Left renal cortex interstitium (tissue), 4 donors: ENCODE measurements at regions not wholly inside any gene's neighbourhood (a gene's known extent, or its start where the extent isn't known, plus 50 kb on each side); places are given as distances from the start of the nearest gene placed in this dataset.
A peak's percentile ranks its signal among the peaks of the same experiment; 100 is the strongest.

Experiments used
- DNase-seq, 4 donors: peaks; one replicate each; pipeline ENCODE4 v3.0.0-alpha.2; 2013; ENCODE audit warnings: low read depth in 4 of 4, low spot score in 2 of 4, missing footprints in 1 of 4

DNA sequence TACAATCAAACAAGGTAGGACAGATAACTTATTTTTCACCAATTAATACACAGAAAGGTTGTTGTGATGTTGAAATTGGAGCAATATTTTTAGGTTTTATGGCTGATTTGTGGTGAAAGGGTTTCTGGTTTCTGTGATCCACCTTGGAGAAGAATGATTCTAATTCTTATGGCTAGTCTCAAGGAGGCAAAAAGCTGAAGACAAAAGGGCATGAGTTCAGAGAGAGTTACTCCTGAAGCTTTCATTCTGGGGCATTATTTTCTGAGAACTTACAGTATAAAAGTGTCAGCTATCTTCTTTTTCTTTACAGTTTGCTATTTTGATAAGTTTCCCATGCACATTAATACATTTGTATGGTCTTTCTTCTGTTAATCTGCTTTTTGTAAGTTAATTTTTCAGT lies 372.4 kb upstream of the CCDC179 start:
- DNase-seq: no peak

DNA sequence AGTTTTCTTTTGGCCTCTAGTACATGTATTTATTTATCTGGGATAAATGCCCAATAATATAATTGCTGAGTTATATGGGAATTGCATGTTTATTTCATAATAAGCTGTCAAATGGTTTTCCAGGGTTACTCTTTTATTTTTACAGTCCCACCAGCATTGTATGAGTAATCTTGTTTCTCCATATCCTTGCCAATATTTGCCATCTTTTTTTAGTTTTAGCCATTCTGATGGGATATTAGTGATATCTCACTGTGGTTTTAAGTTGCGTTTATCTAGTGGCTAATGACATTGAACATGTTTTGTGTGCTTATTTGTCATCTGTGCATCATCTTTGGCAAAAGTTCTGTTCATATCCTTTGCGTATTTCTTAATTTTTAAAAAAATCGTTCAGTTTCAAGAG lies 372.8 kb upstream of the CCDC179 start:
- DNase-seq: no peak

DNA sequence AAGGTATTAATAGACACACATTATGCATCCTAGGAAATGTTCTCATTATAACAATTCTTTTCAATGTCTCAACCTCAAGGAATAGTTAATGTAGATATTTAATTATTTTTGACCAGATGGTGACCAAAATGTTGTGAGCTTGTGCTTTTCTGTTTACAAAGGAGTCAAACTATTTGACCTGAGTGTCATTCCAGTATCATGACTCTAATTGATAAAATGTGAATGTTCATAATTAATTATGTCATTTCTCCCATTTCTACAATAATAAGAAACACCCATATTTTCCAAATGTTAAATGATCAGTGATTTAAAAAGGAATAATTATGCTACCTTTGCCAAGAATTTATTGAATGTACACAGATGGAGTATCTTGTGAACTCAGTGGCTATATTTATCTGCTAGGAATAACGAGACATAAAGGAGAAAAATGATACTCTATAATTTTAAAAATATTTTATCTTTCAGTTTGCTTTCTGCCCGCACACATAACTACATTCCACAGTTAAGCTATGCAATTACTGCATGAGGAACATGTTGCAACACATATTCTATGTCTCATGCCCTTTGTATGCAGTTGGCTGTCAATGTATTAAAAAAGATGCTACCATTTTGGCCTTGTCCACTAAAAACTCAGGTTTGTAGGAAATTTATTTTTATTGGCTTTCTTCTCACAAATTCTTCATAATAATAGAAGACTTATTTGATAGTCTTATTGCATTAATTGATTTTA lies 376.7 kb upstream of the CCDC179 start:
- no peak for DNase-seq

DNA sequence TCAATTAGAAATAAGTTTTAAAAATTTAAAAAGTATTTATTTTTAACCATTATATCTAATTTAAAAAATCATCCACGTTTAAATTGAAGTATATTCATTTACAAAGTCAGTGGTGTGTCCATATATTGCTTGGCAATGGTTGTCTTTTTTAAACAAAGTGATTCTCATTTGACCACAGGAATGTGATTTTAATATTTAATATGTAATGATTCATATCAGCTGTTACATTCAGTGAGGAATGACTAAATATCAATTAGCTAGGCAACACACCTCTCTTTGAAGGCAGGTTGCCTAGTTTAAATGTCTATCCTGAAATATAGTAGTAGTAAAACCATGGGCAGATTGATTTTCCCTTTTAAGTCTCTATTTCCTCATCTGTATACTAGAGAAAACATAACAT lies 392.2 kb upstream of the CCDC179 start:
- DNase-seq: no peak

DNA sequence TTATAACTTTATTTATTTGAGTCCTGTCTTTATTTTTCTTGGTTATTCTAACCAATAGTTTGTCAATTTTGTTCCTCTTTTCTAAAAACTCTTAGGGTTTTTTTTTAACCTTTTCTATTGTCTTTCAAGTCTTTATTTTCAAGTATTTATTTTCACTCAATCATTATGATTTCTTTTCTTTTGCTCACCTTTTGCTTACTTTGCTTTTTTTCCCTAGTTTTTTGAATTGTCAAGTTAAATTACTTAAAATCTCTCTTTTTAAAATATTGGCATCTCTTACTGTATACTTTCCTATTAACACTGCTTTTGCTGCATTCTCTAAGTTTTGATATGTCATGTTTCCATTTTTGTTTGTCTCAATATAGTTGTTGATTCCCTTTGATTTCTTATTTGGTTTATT lies 396.8 kb upstream of the CCDC179 start:
- no peak for DNase-seq

DNA sequence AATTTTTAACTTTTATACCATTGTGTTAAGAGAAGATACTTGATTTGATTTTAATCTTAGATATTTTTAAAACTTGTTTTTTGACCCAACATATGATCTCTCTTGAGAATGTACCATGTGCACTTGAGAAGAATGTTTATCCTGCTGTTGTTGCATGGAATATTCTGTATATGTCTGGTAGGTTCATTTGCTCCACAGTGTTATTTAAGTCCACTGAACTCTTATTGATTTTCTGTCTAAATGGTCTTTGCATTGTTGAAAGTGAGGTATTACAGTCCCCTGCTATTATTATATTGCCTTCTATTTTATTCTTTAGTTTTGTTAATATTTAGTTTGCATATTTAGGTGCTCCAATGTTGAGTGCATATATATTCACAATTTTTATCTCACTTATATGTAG lies 397.3 kb upstream of the CCDC179 start:
- DNase-seq: no peak

DNA sequence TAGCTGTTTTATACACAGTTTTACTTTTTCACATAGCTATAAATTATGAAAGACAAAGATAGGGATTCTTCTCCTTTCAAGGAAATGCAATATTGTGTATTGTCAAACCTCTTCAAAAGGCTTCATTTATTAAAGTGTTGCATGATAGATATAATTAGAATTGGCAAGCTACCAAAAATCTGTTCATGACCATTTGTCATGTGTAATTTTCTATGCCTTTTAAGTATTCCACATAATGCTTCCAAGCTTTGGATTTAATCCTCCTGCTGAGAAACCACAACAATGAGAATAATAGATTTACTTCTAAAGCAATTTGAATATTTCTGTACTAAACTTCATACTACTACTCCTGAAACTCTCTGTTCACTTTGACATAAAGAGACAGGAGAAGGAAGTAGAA lies 403.2 kb upstream of the CCDC179 start:
- DNase-seq: no peak

DNA sequence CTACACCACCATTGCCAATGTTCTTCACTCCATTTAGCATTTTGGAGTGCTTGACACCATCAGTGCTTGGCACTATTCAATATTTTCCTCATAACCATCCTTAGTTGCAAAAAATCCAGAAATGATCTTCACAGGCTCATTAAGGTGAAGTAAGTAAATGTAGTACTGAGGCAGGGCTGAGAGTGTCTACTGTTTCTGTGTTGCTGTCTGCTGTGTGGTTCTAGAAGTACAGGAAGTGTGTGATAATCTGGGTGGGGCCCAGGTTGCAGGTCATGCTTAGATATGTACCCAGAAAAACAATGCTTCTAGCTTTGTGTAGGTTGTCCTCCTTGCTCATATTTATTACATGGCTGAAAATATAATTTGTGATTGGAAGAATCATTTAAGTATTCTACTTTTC lies 411.8 kb upstream of the CCDC179 start:
- no peak for DNase-seq

DNA sequence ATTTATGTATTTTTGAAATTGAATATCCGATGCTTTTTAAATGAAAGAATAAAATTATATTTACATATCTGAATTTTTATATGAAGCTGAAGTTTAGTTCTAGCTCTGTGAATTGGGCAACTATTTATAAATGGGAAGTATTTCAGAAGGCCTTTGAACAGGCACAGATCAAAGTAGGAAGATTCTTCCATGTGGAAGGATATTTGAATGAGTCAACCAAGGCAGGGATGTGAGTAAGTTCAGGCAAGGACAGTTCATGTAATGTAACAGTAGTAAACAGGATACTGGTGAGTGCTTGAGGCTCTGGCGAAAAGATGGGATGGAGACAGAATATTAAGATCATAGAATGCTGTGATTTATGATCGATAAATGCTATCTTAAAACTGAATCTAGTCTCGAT lies 417.8 kb upstream of the CCDC179 start:
- DNase-seq: no peak

DNA sequence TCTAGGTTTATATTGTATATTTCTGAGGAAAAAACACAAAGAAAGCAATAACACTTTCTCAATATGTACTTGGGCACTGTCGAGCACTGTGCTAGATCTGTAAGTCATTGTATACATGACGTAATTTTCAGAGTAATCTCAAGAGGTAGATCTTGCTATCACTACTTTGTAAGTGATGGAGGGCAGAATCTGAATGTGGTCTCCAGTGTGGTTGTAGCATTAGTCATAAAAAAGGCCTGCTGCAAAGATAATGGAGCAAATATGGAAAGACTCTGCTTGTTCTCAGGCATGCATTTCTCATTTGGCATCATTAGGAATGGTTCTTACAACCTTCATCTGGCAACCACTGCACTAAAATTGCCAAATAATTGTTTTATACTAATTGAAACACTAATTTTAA lies 419.8 kb upstream of the CCDC179 start:
- no peak for DNase-seq

DNA sequence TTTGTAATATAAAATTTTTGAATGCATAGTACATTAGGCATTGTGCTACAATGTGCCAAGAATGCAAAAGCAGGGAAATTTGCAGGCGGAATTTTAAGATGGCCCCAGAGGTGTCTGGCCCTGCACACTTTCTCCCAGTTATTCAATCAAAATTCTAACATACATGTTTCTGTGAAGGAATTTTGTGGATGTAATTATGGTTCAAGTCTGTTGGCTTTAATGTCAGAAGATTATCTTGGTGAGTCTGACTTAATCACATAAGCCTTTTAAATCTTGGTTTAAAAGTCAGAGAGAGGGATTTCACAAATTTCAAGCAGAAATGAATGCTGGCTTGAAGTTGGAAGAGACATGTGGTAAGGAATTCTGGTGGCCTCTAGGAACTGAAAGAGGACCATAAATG lies 423.4 kb upstream of the CCDC179 start:
- no peak for DNase-seq

DNA sequence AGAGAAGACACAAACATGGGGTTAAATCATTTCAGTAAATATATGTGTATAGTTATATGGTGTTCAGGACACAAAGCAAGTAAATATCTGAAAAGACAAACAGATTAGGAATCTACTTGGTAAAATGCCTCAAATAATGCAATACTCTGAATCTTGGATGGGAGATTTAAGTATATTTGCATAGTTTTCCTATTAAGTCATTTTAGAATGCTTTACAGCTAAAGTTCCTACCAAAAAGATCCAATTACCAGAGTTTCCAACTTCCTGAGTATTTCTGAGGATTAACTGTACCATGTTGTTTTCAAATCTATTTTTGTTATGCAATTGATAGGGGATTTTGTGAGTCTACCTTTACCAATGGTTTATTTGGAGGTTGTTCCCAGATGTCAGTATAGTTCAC lies 424.4 kb upstream of the CCDC179 start:
- DNase-seq: no peak

DNA sequence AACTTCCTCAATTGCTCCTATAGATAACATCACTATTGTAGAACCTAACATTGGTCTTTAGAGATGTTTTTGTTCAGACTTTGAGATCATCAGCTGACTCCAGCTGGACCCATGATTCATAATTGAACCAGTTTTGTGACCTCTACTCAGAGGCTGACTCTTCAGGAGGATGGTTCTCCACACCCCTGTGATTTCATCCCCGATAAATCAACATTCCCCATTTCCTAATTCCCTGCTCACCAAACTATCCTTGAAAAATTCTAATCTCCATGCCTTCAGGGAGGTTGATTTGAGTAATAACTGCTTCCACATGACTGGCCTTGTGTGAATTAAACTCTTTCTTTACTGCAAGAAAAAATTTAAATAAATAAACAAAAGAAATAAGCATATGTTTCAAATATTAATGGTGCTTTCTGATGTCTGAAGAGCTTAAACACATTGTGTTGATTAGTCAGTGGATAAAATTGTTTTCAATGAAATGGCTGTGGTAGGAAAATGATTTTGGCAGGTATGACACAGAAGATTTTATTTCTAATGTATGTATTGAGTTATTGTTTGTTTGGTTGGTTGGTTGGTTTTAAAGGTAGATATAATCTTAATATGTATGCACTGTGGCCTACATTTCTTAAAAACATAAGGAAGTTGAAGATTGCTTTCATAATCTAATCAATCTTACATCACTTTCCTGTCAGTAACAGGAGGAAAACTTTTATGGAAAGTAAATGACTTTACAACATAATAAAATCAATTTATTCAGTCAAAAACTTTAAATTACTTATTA lies 427.9 kb upstream of the CCDC179 start:
- peak in 1 of 4 donors; percentile 3 for DNase-seq

DNA sequence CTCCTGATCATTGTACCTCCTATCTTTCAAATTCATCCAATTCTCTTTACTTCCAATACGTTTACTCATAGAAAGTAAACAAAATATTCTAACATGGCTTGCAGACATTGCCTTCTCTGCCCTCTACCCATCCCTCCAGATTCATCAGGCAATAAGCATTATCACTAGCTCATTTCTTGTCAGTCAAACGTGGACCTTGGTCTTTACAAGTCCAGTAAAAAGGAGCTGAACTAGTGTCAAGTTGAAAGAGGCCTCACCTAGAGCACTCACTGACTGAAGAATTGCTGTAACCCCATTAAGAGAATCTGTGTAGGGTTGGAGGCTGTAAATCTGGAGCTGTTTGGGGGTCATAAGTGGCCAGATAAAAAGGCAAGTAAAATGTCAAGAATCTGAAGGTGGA lies 435.0 kb upstream of the CCDC179 start:
- DNase-seq: no peak

DNA sequence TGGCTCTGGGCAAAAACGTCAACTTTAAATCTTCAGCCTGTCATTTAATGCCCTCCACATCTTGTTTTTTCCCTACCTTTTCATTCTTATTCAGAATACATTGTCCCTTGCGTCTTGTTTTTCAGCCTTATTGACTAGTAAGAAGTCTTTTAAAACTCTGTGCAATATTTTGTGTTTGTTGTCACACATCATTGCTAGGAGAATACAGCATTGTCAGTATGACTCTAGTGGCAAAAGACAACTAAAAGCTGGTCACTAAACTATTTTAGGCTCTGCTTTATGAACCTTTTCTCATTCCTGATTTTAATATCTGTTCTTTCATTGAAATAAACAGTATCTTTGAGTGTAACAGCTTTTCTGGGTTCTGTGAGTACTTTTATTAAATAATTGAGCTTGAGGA lies 447.8 kb upstream of the CCDC179 start:
- DNase-seq: no peak

DNA sequence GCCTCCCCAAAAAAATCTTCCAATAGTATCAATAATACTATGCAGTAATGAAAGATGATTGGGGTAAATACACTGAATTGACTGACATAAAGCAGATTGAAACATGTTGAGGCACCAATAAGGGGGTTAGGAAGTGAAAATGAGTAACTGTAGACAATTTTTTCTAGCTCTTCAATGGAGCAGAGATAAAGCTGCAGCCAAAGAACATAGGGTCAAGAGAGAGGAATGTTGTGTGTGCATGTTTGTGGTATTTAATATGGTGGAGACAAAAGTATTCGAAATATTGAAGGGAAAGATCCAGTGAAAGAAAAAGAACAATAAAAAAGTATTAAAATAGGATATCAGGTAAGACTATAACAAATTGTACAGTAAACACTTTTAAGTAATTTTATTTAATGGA lies 450.0 kb upstream of the CCDC179 start:
- no peak for DNase-seq

DNA sequence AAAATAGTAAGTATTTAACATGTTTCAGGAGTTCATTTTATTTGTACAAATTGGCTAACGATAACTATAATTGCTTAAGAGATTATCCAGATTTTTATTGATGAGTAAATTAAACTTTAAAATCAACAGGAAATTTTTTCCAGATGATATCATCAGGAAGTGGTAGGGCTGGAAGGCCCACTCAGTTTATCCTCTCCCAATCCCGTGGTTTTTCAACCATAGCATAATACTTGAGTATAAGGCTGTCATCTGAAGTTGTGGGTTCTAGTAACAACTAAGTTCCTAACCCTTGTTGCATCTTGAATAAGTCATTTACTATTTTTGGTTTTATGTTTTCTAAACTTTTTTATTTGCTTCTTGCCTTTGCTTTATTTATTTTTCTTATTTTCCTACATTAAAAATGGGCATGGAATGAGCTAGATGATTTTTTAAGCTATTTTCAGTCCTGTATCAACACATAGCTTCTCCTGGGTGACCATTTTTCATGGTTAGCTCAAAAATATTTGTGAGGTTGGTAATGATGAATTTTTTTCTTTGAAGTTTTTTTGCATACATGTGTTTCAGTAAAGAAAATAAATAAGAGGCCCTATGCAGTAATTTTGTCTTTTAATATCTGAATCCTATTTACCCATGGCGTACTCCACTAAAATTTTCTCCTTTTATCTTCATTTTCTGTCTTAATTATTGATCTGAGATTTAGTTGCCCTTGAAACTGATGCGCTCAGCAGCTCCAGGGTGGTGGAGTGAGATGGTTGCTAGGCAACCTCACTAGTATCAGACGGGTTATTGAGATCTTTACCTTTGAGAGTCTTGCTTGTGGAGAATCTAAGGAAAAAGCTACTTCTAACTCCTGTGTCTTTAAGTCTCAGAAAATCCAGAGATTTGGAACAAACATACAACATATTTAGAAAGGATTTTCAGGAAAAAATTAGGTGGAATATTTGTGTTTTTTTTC lies 452.0 kb upstream of the CCDC179 start:
- DNase-seq: no peak

DNA sequence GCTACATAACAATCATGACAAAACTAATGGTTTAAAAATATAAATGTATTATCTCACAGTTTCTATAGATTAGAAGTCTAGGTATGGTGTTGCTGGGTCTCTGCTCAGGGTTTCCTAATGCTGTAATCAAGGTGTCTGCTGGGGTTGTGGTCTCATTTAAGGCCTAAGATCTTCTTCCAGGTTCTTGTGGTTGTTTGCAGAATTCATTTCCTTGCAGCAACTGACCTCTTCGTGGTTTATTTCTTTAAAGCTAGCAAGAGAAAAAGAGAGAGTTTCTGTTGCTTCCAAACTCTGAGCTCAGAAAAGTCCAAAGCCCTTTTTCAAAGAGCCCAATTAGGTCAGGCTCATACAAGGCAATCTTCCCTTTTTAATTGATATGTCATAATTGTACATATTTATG lies 452.7 kb upstream of the CCDC179 start:
- no peak for DNase-seq

DNA sequence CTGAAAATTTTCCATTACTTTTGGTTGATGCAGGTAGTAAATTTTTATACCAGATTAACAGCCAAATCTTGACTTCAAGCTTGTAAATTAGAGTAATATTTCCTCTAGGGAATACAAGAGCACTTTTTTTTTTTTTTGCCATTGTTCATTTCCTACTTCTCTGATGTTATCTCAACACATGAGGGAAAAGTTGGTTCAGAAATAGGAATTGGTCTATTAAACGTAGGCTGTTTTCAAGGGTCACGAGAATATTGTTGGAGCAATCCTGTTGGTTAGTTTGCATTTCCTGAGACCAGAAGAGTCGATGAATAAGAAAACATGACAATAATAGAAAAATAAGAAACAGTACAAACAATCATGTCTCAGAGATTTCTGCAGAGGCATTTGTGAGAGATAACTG lies 453.9 kb upstream of the CCDC179 start:
- DNase-seq: no peak

DNA sequence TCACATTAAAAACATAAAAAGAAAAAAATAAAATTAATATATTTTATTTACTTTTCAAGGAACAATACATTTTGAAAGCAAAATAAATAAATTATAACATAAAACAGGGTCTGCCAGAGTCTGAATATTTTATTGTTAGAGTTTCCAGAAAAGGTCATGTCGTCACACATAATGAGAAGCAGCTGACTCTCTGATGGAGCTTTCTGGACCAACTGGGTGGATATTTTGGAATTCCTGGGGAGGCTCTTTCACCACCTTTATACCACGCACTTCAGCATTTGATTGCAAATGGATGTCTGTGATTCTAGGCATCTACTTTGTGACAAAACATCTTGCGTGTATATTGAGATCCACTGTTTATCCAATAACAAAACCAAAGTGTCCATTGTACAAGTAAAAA lies 455.0 kb upstream of the CCDC179 start:
- no peak for DNase-seq

DNA sequence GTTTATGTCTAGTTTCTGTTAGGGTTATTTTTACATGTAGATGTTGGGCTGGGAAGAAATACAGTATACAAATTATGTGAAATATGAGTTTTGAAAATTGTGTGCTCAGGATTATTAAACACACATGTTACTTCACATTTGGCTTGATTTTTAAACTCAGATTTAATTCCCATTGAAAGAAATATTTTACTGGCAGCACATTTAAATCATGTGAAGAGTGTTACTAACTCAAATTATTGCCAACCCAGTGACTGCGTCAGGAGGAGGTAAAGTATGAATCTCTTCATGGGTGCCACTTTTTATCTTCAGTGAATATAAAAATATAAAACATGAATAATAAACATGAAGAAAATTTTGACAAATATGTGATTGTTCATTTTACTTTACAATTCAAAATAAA lies 457.5 kb upstream of the CCDC179 start:
- DNase-seq: no peak
